ENCODE measurements at regions not wholly inside any gene's neighbourhood (a gene's known extent, or its start where the extent isn't known, plus 50 kb on each side); places are given as distances from the start of the nearest gene placed in this dataset.
"Not testable (repeated sequence)": the region's sequence is repeated elsewhere in the genome, so short reads cannot be mapped to it uniquely, and the experiment has no call there.

DNA sequence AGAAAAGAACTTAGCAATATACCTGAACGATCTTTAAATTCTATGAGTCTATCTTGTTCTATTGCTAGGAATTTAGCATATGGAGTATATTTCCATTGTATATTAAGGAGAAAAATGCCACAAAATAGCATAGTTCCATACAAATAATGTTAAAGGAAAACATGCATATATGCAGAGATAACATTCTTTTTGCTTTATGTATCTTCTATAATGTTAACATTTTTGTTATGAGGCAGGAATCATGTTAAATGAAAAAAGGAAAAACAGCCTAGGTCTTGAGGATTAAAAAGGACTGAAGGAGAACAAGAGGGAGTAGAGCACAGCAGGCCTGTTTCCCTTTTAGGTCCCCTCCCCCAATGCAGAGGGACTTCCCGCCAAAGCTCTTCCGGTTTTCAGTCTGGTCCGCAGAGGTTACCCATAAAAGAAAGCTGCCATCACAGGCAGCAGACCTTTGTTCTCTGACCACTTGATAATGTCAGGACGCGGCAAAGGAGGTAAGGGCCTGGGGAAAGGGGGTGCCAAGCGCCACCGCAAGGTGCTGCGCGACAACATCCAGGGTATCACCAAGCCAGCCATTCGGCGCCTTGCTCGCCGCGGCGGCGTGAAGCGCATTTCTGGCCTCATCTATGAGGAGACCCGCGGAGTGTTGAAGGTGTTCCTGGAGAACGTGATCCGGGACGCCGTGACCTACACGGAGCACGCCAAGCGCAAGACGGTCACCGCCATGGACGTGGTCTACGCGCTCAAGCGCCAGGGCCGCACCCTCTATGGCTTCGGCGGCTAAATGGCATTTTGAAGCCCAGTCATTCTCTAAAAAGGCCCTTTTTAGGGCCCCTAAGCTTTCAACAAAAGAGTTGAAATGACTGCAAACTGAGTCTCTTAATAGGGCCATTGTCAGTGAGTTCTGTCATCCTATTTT is 108.4 kb upstream of the PRSS16 start:
- peak; percentile 57 for DNase-seq

DNA sequence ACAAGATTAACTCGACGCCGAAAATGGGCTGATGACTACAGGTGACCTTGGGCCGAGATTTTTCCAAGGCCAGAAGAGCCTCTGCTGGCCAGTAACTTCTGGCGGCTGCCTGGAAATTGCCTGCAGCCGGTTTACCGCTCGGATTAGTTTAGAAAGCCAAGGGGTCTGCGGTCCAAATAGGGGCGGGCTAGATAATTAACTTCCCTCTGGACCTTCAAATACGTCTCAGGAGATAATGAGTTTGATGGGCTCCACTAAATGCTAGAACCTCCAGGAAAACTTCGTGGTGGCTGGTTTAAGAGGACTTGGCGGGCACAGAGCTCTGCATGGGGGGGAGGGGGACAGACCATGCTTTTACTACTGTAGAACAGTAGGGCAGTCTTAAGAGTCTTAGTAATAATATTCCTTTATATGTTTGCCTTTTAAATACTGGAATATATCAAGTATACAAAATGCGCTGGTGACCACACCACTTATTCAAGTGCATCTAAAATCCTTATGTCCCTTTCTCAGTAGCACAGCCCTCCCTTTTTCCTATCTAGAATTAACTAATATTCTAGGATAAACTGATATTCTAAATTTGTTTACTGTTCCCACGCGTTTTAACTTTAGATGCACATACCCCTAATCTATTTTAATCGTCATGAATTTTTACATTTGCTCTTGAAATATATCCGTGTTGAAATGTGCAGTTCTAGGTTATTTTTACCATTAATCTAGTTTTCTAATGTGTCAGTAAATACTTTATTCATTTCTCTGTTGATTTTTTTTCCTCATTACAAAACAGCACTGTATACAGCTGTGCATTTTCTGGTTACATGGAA is 107.5 kb upstream of the PRSS16 start:
- no peak for DNase-seq

DNA sequence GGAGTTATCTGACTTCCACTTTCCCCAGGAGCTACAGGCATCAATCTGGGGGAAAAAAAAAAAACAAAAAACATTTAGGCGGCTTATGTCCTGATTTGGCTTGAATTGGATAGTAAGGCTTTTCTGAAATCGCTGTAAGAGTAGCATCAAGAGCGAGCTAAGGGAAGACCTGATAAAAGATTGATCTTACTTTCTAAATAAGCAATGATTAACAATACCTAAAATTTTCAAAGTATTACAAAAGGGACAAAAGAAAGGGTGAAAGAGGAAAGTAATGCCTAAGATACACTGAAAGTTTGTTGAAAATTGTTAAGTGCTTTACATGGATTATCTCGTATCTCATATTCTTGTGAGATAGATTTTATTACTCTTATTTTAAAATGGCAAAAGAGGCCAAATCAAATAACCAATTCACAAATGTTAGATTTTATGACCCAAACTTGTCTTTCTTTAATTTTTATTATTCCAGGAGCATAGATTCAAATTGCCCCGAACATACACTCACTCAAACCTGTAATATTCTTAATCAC is 106.4 kb upstream of the PRSS16 start:
- no peak for DNase-seq

DNA sequence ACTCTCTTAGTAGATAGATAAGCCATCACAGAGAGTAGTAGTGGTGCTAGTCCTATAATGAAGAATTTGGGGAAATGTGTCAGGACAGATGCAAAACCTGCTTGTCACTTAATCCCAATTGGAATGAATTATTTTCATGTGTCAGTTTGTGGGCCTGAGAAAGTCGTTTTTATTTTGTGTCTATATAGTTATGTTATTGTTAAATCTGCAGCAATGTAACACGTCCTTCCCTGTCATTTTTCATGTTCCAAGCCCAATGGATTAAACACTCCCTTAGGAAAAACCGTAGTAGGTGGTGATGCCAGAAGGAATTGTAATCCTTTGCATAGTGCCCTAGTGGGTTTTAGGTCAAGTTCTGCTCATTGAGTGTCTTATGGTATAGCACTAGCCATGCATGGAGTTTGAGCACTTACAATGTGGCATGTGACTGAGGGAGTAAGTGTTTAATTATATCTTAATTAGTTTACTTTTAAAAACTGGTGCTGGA is 105.9 kb upstream of the PRSS16 start:
- DNase-seq, result no peak

DNA sequence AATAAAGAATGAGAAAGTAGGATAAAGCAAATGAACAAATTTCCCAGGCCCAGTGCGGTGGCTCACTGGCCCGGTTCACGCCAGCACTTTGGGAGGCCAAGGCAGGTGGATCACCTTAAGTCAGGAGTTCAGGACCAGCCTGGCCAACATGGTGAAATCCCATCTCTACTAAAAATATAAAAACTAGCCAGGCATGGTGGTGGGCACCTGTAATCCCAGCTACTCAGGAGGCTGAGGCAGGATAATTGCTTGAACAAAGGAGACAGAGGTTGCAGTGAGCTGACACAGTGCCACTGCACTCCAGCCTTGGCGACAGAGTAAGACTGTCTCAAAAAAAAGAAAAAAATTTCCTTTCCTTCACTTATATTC is 104.5 kb upstream of the PRSS16 start:
- DNase-seq, result not testable (repeated sequence)

DNA sequence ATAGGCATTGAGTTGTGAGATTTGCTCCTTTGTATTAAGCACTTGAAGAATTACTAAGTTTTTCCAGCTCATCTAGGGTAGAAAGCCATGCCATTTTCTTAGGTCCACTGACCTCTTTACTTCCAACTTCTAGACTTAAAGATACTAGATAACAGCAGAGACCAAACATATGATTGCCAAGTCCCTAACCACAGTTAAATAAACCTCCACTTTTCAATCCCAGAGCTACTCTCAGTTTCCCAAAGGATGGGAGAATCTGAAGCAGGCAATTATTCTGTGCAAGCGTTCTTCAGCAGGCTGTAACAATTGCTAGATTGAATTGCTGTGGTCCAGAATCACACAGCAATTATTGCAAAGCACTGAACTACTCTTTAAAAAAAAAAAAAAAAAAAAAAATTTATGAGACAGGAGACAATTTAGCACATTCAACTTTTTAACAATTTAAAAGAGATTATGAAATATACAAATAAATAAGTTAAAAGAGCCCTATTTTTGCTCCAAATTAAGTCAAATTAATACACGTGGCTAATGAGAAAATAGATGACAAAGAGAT is 104.0 kb upstream of the PRSS16 start:
- no peak for DNase-seq

DNA sequence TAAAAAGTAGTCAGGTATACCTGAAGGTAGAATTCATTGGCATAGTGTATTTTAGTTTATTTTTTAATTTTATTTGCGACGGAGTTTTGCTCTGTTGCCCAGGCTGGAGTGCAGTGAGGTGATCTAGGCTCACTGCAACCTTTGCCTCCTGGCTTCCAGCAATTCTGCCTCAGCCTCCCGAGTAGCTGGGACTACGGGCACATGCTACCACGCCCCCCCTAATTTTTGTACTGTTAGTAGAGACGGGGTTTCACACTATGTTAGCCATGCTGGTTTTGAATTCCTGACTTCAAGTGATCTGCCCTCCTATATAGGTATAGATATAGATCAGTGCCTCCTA is 102.8 kb upstream of the PRSS16 start:
- no peak for DNase-seq

DNA sequence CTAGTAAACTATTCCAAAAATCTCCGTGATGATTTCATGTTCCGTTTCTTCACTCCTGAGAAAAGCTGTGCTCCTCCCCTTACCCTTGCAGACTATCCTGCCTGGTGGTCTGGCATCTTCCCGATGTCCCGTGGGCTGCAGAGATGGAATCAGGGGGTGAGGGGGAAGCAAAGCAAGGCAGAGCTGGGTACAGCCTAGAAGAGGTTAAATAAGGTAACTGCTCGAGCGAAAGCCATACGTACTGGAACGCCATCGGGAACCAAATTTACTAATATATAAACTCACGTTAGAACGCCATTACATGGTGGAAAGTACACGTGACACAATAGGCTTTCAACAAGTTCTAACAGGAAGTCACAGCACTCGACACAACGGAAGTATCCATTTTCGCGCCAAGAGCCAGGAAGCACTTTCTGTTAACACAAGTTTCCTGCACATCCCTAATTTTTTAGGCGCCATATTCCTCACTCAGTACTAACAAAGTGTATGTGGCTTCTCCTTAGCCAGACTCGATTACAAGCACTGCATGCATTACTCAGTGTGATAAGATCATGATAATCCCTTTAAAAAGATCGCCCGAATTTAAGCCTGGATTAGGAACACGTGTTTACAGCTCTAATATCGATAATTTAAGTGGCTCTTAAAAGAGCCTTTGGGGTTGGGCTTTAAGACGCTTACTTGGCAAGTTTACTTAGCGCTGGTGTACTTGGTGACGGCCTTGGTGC is 101.6 kb upstream of the PRSS16 start:
- DNase-seq, result peak; percentile 65

DNA sequence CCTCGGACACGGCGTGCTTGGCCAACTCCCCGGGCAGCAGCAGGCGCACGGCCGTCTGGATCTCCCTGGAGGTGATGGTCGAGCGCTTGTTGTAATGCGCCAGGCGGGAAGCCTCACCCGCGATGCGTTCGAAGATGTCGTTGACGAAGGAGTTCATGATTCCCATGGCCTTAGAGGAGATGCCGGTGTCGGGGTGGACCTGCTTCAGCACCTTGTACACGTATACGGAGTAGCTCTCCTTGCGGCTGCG is 101.1 kb upstream of the PRSS16 start:
- not testable (repeated sequence) for DNase-seq

DNA sequence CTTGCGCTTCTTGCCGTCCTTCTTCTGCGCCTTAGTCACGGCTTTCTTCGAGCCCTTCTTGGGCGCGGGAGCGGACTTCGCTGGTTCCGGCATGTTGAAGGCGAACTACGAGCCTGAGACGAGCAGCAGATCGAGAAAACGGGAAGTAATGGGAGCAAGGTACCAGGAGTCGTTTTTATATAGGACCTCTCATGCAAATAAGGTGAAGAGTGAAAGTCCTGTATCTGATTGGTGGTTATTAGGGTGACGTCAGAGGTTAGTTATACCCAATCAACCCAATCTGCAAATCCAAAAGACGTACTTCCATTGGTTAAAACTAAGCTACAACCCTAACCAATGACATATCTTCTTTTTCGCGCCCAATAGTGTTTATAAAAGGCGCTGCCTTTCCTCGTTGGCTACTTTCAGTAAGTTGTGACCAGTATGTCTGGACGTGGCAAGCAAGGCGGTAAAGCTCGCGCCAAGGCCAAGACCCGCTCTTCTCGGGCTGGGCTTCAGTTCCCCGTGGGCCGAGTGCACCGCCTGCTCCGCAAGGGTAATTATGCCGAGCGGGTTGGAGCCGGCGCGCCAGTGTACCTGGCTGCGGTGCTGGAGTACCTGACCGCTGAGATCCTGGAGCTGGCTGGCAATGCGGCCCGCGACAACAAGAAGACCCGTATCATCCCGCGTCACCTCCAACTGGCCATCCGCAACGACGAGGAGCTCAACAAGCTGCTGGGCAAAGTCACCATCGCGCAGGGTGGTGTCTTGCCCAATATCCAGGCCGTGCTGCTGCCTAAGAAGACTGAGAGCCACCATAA is 100.6 kb upstream of the PRSS16 start:
- peak; percentile 61 for DNase-seq

DNA sequence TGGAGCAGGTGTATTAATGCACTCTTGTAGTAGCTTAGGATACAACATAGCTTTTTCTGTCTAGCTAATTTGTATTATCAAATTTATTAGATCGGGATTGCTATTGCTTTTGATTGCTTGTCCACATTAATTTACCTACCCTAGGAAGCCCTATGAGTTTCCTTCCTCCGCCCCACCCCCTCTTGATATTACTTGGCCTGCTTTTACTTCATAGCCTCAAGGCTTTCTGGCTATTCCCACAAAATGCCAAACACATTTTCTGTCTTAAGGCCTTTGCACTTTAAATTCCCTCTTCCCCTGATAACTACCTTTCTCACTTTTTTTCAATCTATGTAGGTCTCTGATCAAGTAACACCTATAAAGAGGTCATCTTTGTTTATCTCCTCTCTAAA is 99.1 kb upstream of the PRSS16 start:
- DNase-seq, result no peak

DNA sequence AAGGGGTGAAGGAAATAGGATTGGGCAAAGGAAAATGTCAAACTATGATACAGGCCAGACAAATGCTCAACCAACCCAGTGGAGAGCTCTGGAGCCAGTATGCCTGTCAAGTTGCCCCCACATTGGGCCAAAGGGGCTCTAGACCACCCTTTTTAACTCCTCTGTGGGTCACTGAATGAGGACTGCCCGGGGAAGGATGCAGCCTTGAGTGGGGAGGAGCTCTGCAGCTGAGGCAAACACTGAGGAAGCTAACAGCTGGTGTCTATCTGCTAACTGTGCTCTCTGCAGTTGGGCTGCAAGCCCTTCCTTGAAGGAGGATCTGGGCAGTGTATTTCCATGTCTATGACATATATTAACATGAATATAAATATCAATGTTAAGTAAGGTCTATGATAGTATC is 98.4 kb upstream of the PRSS16 start:
- no peak for DNase-seq

DNA sequence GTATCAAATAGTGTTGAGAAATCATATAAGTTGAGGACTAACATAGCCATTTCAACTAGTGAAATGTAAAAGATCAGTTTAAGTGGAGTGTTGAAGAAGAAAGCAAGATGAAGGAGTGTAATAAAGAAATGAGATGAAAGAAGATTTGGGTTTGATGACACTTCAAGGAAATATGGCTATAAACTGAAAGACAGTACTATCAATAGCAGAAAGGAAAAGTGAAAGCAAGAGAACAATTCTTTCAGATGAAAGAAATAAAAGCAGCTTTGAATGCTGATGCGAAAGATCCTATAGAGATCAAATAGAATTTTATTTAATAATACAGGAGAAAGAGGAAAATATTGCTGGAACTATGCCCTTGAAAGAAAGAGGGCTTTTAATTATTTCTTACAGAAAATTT is 92.8 kb upstream of the PRSS16 start:
- no peak for DNase-seq

DNA sequence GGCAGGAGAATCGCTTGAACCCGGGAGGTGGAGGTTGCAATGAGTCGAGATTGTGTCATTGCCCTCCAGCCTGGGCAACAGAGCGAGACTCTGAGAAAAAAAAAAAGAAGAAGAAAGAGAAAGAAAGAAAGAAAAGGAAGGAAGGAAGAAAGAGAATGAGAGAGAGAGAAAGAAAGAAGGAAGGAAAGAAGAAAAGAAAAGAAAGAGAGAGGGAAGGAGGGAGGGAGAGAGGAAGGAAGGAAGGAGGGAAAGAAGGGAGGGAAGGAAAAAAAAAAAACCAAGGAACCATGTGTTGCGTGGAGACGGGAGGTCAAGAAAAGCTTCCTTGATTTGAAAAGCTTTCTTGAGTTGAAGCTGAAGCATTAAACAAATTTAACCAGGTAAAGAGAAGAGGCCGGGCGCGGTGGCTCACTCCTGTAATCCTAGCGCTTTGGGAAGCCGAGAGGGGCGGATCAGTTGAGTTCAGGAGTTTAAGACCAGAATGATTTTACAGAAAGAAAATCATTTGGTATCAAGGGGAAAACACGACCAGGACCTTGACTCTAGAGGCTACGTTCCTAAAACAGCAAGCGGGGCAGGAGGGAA is 90.5 kb upstream of the PRSS16 start:
- no peak for DNase-seq

DNA sequence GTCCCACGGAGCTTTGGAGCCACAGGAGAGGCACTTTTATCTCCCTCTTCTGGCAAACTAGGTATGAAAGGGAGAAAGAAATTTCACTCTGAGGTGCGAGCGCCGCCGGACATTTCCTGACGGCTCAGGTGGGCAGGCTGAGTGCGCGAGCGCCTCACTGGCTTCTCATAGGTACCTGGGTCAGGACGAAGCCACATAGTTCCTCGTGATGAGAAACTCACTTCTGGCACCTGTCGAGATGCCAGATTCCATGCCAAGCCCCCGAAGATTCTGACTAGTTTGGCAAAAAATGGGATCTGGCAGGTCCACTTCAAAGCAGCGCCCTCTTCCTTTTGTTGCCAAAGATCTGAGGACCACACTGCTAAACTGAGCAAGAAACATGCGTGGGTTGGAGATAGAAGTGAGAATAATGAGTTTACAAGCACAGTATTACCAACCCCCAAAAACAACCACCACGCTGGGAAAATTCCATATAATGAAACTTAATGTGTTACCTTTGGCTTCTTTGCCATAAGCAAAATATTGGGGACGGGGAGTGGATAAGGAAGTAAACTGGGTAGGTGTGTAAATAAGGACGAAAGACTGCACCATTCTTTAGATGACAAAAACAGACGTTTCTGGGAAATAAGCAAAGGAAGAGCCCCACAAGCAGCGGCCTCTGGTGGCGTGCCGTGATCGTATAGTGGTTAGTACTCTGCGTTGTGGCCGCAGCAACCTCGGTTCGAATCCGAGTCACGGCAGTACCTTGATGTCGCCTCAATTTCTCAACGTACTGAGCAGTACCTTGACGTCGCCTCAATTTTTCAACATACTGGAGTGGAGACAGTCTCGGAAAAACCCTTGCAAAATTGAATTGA is 89.8 kb upstream of the PRSS16 start:
- peak; percentile 76 for DNase-seq

DNA sequence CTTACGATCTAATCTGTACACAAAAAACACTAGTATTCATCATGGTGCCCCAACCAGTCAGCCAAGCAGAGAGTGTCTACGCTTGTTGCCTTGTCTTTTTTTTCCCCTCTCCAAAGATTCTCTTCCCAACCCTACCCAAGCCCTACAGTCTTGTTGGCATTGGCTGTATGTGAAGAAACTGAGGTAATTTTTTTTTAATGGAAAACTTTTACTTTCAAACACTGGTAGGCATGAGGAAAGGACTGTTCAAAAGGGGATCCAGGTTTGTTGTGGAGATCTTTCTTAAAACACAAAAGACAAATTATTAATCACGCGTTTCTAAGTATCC is 89.2 kb upstream of the PRSS16 start:
- no peak for DNase-seq

DNA sequence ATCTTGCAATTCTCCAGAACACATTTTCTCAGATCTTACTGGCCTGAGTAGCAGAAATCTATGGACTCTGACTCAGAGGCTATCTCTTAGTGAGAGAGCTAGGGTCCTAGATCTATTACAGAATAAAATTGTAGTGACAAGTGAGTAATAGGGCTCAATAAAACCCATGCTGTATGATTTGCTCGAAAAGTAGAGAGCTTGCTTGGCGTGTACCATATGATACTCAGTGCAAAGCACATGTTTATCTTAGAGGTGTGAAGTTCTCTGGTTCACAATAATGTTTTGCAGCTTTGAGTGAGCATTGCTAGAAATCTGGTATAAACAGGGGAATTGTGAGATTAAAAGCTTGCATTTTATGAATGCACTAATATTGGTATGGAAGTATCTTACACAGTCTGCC is 87.8 kb upstream of the PRSS16 start:
- DNase-seq, result no peak

DNA sequence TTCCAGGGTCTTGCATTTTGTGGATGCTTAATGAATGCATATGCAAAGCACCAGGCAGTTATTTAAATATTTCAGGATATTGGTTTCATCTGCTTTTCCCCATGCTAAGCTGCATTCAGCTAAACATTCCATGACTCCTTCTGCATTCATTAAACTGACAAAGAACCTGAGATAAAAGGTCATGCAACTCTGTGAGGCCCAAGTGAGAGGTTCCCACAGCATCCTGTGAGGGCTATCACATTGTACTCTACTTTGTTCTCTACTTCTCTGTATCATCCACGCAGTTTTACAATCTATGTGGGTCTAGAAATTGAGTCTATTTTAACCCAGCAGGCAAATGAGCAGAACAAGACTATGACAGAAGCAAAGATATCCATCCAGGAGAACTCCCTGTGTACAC is 86.4 kb upstream of the PRSS16 start:
- DNase-seq, result no peak

DNA sequence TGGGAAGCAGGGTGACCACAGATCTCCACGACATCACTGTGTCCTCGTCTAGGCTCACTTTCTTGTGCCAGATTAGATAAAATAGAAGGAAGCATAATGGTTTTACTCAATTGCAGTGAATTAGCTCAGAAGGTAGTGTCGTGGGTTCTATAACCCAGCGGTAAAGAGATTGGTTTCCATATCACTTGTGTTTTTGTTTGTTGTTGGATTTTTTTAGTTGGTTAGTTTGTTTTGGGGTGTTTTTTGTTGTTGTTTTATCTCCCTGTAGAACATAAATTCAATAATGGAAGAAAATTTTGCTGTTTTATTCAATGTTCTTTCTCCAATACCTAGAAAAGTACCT is 85.9 kb upstream of the PRSS16 start:
- no peak for DNase-seq

DNA sequence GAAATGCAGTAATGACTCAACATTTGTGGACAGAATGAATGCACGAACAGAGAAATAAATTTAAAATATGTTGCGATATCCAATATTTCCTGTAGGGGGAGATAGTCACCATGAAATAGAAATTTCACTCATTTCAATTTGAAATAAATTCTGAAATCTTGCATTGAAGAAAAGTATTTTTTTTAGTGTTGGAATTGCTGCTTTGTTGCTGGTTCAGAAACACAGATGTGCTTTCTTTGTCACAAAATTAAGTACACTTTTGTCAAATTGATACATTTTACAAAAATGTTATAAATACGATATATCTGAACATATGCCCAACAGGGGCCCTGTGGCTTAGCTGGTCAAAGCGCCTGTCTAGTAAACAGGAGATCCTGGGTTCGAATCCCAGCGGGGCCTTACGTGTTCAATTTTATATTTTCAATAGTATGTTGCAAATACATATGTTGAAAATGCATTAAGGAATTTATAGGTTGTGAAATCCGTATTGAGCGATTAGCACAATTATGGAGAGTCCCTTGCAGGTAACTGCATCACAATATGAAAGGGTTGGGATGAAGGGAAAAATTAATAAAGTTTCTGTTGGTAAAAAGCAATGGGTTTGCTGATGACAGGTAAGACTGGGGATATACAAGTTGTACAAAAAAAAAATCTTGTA is 85.4 kb upstream of the PRSS16 start:
- no peak for DNase-seq

DNA sequence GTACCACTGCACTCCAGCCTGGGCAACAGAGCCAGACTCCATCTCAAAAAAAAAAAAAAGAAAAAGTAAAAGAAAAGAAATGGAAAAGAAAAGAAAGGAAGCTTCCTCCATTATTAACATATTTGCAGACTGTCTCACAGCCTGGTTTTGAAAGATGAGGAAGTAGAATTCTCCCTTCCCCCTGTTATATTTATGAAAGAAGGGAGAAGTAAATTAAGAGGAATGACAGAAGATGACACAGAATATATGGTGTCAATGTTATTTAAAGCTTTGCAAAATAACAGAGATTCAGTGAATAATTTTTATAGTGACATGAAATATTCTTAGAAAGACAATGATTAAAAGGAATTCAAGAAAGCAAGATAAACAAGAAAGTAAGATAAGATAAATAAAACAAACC is 83.7 kb upstream of the PRSS16 start:
- no peak for DNase-seq

Measured in stimulated activated naive CD4-positive, alpha-beta T cell treated with Interleukin-2 at 50 U/mL for 16 hours (primary cell).